GM20000 (cell line): ENCODE measurements at regions not wholly inside any gene's neighbourhood (a gene's known extent, or its start where the extent isn't known, plus 50 kb on each side); places are given as distances from the start of the nearest gene placed in this dataset.

Source experiments
- DNase-seq: peaks from one replicate; pipeline ENCODE4 v3.0.0; 2012; ENCODE audit warnings: low spot score
- CTCF ChIP-seq: IDR thresholded peaks from 2 replicates; pipeline ENCODE4 v1.5.1; 2012; ENCODE audit warnings: mild to moderate bottlenecking, control low read depth; ENCODE audit errors: extremely low read depth, missing control alignments

- TF ChIP-seq CTCF: no peak
- no peak for DNase-seq
Measured at GRCh38 chr16:79543219-79543618, 57.3 kb downstream of the MAF start.

- no peak for DNase-seq
- TF ChIP-seq CTCF: no peak
Measured at GRCh38 chr16:79542237-79542774, 58.2 kb downstream of the MAF start.

GRCh38 chr16:79540825-79541595 is 59.5 kb downstream of the MAF start:
- no peak for DNase-seq
- TF ChIP-seq CTCF: no peak

GRCh38 chr16:79537584-79537983 is 63.0 kb downstream of the MAF start:
- DNase-seq: no peak
- no peak for TF ChIP-seq CTCF

- TF ChIP-seq CTCF: no peak
- DNase-seq: no peak
Measured at GRCh38 chr16:79536958-79537357, 63.6 kb downstream of the MAF start.

GRCh38 chr16:79535130-79535529 is 65.4 kb downstream of the MAF start:
- no peak for DNase-seq
- no peak for TF ChIP-seq CTCF

- DNase-seq: no peak
- no peak for TF ChIP-seq CTCF
Measured at GRCh38 chr16:79534143-79534542, 66.4 kb downstream of the MAF start.
